GM18868 (cell line): ENCODE measurements at regions not wholly inside any gene's neighbourhood (a gene's known extent, or its start where the extent isn't known, plus 50 kb on each side); places are given as distances from the start of the nearest gene placed in this dataset.

ENCODE experiments used
- ATAC-seq: cut with Tn5 transposase; IDR thresholded peaks from one replicate; pipeline ENCODE4 v1.9.1; 2021; ENCODE audit warnings: mild to moderate bottlenecking, moderate library complexity; ENCODE audit not compliant: unreplicated experiment

DNA sequence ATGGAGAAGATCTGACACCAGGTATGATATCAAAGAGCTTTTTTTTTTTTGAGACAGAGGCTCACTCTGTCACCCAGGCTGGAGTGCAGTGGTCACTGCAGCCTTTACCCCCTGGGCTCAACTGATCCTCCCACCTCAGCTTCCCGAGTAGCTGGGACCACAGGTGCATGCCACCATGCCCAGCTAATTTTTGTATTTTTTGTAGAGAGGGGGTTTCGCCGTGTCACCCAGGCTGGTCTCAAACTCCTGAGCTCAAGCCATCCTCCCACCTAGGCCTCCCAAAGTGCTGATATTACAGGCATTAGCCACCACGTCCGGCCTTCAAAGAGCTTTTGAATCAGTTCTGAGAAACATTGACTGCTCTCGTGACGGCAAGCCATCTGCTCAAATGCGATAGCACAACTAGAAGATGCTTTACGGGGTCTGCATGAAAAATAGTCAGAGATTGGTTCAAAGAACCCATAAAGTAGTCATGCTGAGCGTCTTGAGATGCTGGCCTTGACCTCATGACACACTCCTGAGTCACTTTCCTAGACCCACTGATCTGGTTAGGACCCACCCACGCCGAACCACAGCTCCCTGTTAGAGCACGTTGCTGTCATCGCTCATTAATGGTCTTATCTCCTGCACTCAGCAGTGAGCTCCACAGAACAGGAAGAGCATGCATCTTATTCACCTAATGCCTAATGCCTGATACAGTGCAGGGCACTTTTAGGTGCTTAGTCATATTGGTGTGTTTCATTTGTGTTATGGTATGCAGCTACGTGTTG, 57.0 kb upstream of the NR2F2 start:
- peak; percentile 90 for ATAC-seq

- ATAC-seq = no peak
Measured at GRCh38 chr15:96274087-96274440, 56.4 kb upstream of the NR2F2 start.

DNA sequence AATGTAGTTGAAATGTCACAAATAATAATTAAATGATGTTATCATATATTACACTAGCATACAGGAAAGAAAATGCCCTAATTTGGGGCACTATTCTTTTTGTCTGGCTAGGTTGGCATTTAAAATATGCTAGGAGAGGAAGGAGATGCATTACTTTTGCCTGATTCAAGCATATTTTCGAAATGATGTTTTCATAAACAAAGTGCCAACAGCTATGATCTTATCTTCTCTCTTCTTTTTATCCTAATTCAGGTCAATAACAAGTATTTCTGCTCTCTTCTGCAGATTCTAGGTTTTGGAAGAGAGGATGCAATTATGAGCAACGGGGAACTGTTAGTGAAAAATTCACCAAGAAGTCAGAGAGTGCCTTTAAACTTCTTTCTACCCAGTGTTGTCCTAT, 55.8 kb upstream of the NR2F2 start:
- no peak for ATAC-seq

DNA sequence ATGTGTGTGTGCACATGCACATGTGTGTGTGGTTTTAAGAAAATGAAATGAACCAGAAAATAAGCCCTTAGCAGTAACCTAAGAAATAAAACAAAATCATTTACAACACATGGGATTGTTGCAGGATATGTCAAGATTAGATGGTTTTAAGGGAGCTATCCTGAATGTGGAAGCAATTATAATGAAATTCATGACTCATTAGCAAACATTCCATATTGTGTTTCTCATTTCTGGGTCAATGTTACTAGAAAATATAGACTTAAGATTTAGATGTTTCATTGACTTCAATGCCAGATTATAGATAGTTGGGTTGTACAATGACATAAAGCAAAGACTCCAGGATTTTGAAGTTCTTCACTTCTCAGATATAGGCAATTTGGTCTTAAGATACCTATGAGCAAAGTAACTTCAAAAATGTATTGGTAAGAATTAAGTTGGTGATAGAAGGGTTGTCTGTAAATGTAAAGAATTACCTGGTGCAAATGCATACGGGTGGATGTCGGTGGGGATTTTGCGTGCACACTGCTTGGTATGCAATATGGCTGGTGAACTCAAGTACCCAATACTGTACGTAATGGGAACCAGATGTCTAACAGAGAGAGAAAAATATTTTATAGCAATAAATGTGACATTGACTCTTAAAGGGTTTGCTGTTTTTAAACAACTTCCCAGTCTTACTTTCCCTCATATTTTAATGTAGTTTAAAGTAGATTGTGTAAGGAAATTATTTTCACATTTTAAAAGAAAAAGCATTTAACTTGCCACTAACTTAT, 53.9 kb upstream of the NR2F2 start:
- no peak for ATAC-seq
